NCI-H1436 treated with DMSO at 0.1 percent for 48 hours (cell line): ENCODE measurements at regions not wholly inside any gene's neighbourhood (a gene's known extent, or its start where the extent isn't known, plus 50 kb on each side); places are given as distances from the start of the nearest gene placed in this dataset.

Experiments
- DNase-seq: peaks from one replicate; lab custom pipeline; 2025; lab: John Stamatoyannopoulos, UW

GRCh38 chr3:64888165-64888564, 200.4 kb upstream of the ADAMTS9 start:
- no peak for DNase-seq

GRCh38 chr3:64885055-64885454, 197.3 kb upstream of the ADAMTS9 start:
- DNase-seq, result no peak

GRCh38 chr3:64884536-64884935, 196.7 kb upstream of the ADAMTS9 start:
- DNase-seq, result no peak

GRCh38 chr3:64880916-64881315, 193.1 kb upstream of the ADAMTS9 start:
- DNase-seq, result no peak

- no peak for DNase-seq
Measured at GRCh38 chr3:64878362-64878761, 190.6 kb upstream of the ADAMTS9 start.

- DNase-seq, result no peak
Measured at GRCh38 chr3:64873400-64873799, 185.6 kb upstream of the ADAMTS9 start.

GRCh38 chr3:64872345-64872744, 184.5 kb upstream of the ADAMTS9 start:
- DNase-seq, result no peak

GRCh38 chr3:64871834-64872249, 184.0 kb upstream of the ADAMTS9 start:
- DNase-seq, result no peak

GRCh38 chr3:64870876-64871646, 183.3 kb upstream of the ADAMTS9 start:
- DNase-seq, result no peak

GRCh38 chr3:64867224-64867623, 179.4 kb upstream of the ADAMTS9 start:
- no peak for DNase-seq

- DNase-seq, result no peak
Measured at GRCh38 chr3:64865839-64866570, 178.2 kb upstream of the ADAMTS9 start.

GRCh38 chr3:64863226-64864212, 175.7 kb upstream of the ADAMTS9 start:
- DNase-seq, result no peak

- no peak for DNase-seq
Measured at GRCh38 chr3:64861684-64862083, 173.9 kb upstream of the ADAMTS9 start.

GRCh38 chr3:64860536-64860870, 172.7 kb upstream of the ADAMTS9 start:
- DNase-seq, result no peak

- no peak for DNase-seq
Measured at GRCh38 chr3:64859625-64860535, 172.1 kb upstream of the ADAMTS9 start.

- DNase-seq, result no peak
Measured at GRCh38 chr3:64856977-64857516, 169.2 kb upstream of the ADAMTS9 start.

- peak; percentile 30 for DNase-seq
Measured at GRCh38 chr3:64856106-64856505, 168.3 kb upstream of the ADAMTS9 start.

- DNase-seq, result no peak
Measured at GRCh38 chr3:64853456-64853855, 165.7 kb upstream of the ADAMTS9 start.

GRCh38 chr3:64852738-64853137, 164.9 kb upstream of the ADAMTS9 start:
- no peak for DNase-seq

- no peak for DNase-seq
Measured at GRCh38 chr3:64848822-64849221, 161.0 kb upstream of the ADAMTS9 start.
